ENCODE measurements at regions not wholly inside any gene's neighbourhood (a gene's known extent, or its start where the extent isn't known, plus 50 kb on each side); places are given as distances from the start of the nearest gene placed in this dataset.

DNA sequence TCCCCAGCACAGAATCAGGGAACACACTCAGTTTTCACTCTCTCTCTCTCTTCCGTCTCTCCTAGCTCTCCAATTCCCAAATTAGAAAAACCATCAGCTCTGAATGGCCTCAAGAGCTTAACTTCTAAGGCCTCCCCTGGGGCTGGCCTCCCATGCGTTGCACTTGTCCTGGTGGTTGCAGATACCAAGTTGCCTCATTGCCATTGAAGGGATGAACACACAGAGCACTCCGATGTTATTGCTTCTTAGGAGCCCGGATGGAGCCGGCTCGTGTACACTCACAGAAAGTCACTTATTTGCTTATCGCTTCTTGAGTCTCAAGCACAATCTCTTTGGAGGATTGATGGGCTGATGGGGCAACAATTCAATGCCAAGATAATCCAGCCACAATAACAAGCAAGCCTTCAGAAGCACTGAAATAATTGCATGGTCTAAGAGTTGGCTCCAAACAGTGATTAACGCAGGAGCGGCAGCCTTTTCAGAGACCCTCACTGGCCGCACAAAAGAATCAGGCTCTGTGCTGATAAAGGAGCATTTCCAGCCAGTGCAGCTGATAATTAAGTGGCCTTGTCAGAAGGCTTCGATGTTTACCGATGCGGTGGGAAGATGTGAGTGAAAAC is 175.8 kb upstream of the TMEM132C start:
- Histone ChIP-seq H4K20me1 (replicated peaks; ENCODE audit: control insufficient read depth, extremely low read depth, insufficient read depth, low read length) (no peaks in the 10 kb centered on the region), H3K9ac (replicated peaks; ENCODE audit: extremely low read depth, insufficient read depth, low read length) (no peak overlapping the region), H3K4me2 (ENCODE audit: insufficient read depth, low read length) (no peak overlapping the region), H3K9me1 (replicated peaks; ENCODE audit: control insufficient read depth, extremely low read depth, insufficient read depth, low read length) (no peaks in the 10 kb centered on the region), H3K4me1 (ENCODE audit: control insufficient read depth, extremely low read depth, insufficient read depth, low read length) (no peaks in the 10 kb centered on the region), H3K79me2 (ENCODE audit: control insufficient read depth, insufficient read depth, low read length) (no peaks in the 10 kb centered on the region), H2AFZ (ENCODE audit: low read depth, low read length) (no peak overlapping the region), H3K27me3 (ENCODE audit: control insufficient read depth in 2 of 2, insufficient read depth in 2 of 2, low read length in 2 of 2) (no peaks in the 10 kb centered on the region), H3K9me3 (replicated peaks; ENCODE audit: control insufficient read depth, insufficient read depth, low read length) (peaks cover 2% of the 10 kb centered on the region), H3K27ac (ENCODE audit: insufficient read depth, low read depth, low read length) (no peak overlapping the region), H3K36me3 (ENCODE audit: control insufficient read depth in 2 of 2, extremely low read depth in 1 of 2, insufficient read depth in 2 of 2, low read length in 2 of 2) (no peaks in the 10 kb centered on the region), H3K4me3 (replicated peaks in 1 of 3; ENCODE audit: insufficient read depth in 1 of 3, low read depth in 1 of 3, low read length in 3 of 3) (no peak overlapping the region)
- BruUV-seq (replicated peaks) = no TSS peak
- POLR2A ChIA-PET = no interaction called here
- CTCF ChIA-PET = no interaction called here
- intact Hi-C loops (cut with micrococcal nuclease) (no loop called here), dilution Hi-C loops (cut with MboI; ENCODE audit: extremely low pct_ligation_motif_present, low sequenced_read_pairs) (no loop called here)
- DNase-seq (ENCODE audit: low read depth, low spot score) (no peak), FAIRE-seq (no peak)
- TF ChIP-seq MAX (IDR thresholded peaks at IDR 0.05; ENCODE audit: insufficient read depth, insufficient read length) = no peak

GRCh38 chr12:128091951-128092382 is 175.0 kb upstream of the TMEM132C start:
- Histone ChIP-seq H3K79me2 (ENCODE audit: control insufficient read depth, insufficient read depth, low read length) (no peaks in the 10 kb centered on the region), H3K27me3 (ENCODE audit: control insufficient read depth in 2 of 2, insufficient read depth in 2 of 2, low read length in 2 of 2) (no peaks in the 10 kb centered on the region), H3K4me2 (ENCODE audit: insufficient read depth, low read length) (no peak overlapping the region), H3K27ac (ENCODE audit: insufficient read depth, low read depth, low read length) (no peak overlapping the region), H3K36me3 (ENCODE audit: control insufficient read depth in 2 of 2, extremely low read depth in 1 of 2, insufficient read depth in 2 of 2, low read length in 2 of 2) (no peaks in the 10 kb centered on the region), H3K9me3 (replicated peaks; ENCODE audit: control insufficient read depth, insufficient read depth, low read length) (peaks cover 2% of the 10 kb centered on the region), H3K9ac (replicated peaks; ENCODE audit: extremely low read depth, insufficient read depth, low read length) (no peak overlapping the region), H3K9me1 (replicated peaks; ENCODE audit: control insufficient read depth, extremely low read depth, insufficient read depth, low read length) (no peaks in the 10 kb centered on the region), H2AFZ (ENCODE audit: low read depth, low read length) (no peak overlapping the region), H3K4me1 (ENCODE audit: control insufficient read depth, extremely low read depth, insufficient read depth, low read length) (no peaks in the 10 kb centered on the region), H3K4me3 (replicated peaks in 1 of 3; ENCODE audit: insufficient read depth in 1 of 3, low read depth in 1 of 3, low read length in 3 of 3) (no peak overlapping the region), H4K20me1 (replicated peaks; ENCODE audit: control insufficient read depth, extremely low read depth, insufficient read depth, low read length) (no peaks in the 10 kb centered on the region)
- no peak for FAIRE-seq
- no TSS peak for BruUV-seq (replicated peaks)
- TF ChIP-seq POLR2AphosphoS5 (IDR thresholded peaks at IDR 0.05; ENCODE audit: insufficient read depth, low read depth, low read length) (no peak), FOS (IDR thresholded peaks at IDR 0.05; ENCODE audit: borderline replicate concordance, insufficient read depth, low read length) (no peak), POLR2A (IDR thresholded peaks at IDR 0.05; ENCODE audit: low read depth, low read length) (no peak), GATA2 (IDR thresholded peaks at IDR 0.05; ENCODE audit: insufficient read depth, insufficient read length, low read depth, low read length) (no peak), EZH2 (IDR thresholded peaks at IDR 0.05; ENCODE audit: borderline replicate concordance, low read depth, low read length, severe bottlenecking) (no peak), JUN (IDR thresholded peaks at IDR 0.05; ENCODE audit: borderline replicate concordance, insufficient read depth, insufficient read length, low read depth) (no peak), MYC (IDR thresholded peaks at IDR 0.05; ENCODE audit: low read depth, low read length) (no peak), MAX (IDR thresholded peaks at IDR 0.05; ENCODE audit: insufficient read depth, insufficient read length) (no peak)
- TF ChIP-seq, protein P1, sequence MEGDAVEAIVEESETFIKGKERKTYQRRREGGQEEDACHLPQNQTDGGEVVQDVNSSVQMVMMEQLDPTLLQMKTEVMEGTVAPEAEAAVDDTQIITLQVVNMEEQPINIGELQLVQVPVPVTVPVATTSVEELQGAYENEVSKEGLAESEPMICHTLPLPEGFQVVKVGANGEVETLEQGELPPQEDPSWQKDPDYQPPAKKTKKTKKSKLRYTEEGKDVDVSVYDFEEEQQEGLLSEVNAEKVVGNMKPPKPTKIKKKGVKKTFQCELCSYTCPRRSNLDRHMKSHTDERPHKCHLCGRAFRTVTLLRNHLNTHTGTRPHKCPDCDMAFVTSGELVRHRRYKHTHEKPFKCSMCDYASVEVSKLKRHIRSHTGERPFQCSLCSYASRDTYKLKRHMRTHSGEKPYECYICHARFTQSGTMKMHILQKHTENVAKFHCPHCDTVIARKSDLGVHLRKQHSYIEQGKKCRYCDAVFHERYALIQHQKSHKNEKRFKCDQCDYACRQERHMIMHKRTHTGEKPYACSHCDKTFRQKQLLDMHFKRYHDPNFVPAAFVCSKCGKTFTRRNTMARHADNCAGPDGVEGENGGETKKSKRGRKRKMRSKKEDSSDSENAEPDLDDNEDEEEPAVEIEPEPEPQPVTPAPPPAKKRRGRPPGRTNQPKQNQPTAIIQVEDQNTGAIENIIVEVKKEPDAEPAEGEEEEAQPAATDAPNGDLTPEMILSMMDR (IDR thresholded peaks at IDR 0.05; ENCODE audit: extremely low read depth in 1 of 2, insufficient read depth in 1 of 2, low read depth in 1 of 2, low read length in 2 of 2) = no peak
- ChIA-PET POLR2A (no interaction called here), CTCF (no interaction called here)
- DNase-seq (ENCODE audit: low read depth, low spot score) = no peak
- dilution Hi-C loops (cut with MboI; ENCODE audit: extremely low pct_ligation_motif_present, low sequenced_read_pairs) (no loop called here), intact Hi-C loops (cut with micrococcal nuclease) (no loop called here)

All from endothelial cell of umbilical vein (primary cell).